ENCODE measurements at regions not wholly inside any gene's neighbourhood (a gene's known extent, or its start where the extent isn't known, plus 50 kb on each side); places are given as distances from the start of the nearest gene placed in this dataset.
A peak's percentile ranks its signal among the peaks of the same experiment; 100 is the strongest.

DNA sequence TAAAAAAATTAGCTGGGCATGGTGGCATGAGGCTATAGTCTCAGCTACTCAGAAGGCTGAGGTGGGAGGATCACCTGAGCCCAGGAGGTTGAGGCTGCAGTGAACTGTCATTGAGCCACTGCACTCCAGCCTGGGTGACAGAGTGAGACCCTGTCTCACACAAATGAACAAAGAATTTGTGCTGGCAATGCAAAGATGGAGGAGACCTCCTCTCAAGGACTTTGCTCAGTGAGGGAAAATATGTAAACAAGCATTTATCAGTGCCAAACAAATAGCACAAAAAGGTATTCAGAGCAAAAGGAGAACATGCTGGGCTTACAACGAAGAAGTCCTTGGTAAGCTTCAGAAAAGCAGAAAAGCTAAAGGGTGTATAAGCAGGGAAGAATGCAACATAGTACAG lies 113.1 kb upstream of the UMPS start (continued):
- TF ChIP-seq, protein P1, sequence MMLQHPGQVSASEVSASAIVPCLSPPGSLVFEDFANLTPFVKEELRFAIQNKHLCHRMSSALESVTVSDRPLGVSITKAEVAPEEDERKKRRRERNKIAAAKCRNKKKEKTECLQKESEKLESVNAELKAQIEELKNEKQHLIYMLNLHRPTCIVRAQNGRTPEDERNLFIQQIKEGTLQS (CRISPR knock-in tag; IDR thresholded peaks at IDR 0.05), result no peak
- TF ChIP-seq CBX5 (CRISPR knock-in tag; IDR thresholded peaks at IDR 0.05; ENCODE audit: borderline replicate concordance), result no peak
- TF ChIP-seq, protein P2, sequence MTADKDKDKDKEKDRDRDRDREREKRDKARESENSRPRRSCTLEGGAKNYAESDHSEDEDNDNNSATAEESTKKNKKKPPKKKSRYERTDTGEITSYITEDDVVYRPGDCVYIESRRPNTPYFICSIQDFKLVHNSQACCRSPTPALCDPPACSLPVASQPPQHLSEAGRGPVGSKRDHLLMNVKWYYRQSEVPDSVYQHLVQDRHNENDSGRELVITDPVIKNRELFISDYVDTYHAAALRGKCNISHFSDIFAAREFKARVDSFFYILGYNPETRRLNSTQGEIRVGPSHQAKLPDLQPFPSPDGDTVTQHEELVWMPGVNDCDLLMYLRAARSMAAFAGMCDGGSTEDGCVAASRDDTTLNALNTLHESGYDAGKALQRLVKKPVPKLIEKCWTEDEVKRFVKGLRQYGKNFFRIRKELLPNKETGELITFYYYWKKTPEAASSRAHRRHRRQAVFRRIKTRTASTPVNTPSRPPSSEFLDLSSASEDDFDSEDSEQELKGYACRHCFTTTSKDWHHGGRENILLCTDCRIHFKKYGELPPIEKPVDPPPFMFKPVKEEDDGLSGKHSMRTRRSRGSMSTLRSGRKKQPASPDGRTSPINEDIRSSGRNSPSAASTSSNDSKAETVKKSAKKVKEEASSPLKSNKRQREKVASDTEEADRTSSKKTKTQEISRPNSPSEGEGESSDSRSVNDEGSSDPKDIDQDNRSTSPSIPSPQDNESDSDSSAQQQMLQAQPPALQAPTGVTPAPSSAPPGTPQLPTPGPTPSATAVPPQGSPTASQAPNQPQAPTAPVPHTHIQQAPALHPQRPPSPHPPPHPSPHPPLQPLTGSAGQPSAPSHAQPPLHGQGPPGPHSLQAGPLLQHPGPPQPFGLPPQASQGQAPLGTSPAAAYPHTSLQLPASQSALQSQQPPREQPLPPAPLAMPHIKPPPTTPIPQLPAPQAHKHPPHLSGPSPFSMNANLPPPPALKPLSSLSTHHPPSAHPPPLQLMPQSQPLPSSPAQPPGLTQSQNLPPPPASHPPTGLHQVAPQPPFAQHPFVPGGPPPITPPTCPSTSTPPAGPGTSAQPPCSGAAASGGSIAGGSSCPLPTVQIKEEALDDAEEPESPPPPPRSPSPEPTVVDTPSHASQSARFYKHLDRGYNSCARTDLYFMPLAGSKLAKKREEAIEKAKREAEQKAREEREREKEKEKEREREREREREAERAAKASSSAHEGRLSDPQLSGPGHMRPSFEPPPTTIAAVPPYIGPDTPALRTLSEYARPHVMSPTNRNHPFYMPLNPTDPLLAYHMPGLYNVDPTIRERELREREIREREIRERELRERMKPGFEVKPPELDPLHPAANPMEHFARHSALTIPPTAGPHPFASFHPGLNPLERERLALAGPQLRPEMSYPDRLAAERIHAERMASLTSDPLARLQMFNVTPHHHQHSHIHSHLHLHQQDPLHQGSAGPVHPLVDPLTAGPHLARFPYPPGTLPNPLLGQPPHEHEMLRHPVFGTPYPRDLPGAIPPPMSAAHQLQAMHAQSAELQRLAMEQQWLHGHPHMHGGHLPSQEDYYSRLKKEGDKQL (CRISPR knock-in tag; IDR thresholded peaks at IDR 0.05; ENCODE audit: low read depth), result 0 out of 2 replicates have a peak, but pooled peaks have one; percentile 14
- peak; percentile 70 for TF ChIP-seq DPF2 (CRISPR knock-in tag; IDR thresholded peaks at IDR 0.05; ENCODE audit: borderline replicate concordance, low read depth)
- 0 out of 2 replicates have a peak, but pooled peaks have one; percentile 28 for TF ChIP-seq FOXA1 (IDR thresholded peaks at IDR 0.05)
- TF ChIP-seq FOXA1 (CRISPR knock-in tag; IDR thresholded peaks at IDR 0.05), result peak; percentile 90
- TF ChIP-seq KLF13 (CRISPR knock-in tag; IDR thresholded peaks at IDR 0.05), result no peak
- peak; percentile 48; the same call in 1 of the 2 replicates for TF ChIP-seq ZNF644 (CRISPR knock-in tag; IDR thresholded peaks at IDR 0.05; ENCODE audit: low read depth)
- no peak for TF ChIP-seq JDP2 (CRISPR knock-in tag; IDR thresholded peaks at IDR 0.05; ENCODE audit: borderline replicate concordance)
- peak; percentile 59; the same call in 1 of the 2 replicates for TF ChIP-seq PPARG (CRISPR knock-in tag; conservative IDR thresholded peaks at IDR 0.05)
- TF ChIP-seq KLF9 (CRISPR knock-in tag; IDR thresholded peaks at IDR 0.05; ENCODE audit: low read depth), result no peak
- TF ChIP-seq, protein P3, sequence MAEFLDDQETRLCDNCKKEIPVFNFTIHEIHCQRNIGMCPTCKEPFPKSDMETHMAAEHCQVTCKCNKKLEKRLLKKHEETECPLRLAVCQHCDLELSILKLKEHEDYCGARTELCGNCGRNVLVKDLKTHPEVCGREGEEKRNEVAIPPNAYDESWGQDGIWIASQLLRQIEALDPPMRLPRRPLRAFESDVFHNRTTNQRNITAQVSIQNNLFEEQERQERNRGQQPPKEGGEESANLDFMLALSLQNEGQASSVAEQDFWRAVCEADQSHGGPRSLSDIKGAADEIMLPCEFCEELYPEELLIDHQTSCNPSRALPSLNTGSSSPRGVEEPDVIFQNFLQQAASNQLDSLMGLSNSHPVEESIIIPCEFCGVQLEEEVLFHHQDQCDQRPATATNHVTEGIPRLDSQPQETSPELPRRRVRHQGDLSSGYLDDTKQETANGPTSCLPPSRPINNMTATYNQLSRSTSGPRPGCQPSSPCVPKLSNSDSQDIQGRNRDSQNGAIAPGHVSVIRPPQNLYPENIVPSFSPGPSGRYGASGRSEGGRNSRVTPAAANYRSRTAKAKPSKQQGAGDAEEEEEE (CRISPR knock-in tag; IDR thresholded peaks at IDR 0.05; ENCODE audit: borderline replicate concordance), result no peak
- no peak for TF ChIP-seq ZNF251 (CRISPR knock-in tag; IDR thresholded peaks at IDR 0.05)
- TF ChIP-seq, protein P4, sequence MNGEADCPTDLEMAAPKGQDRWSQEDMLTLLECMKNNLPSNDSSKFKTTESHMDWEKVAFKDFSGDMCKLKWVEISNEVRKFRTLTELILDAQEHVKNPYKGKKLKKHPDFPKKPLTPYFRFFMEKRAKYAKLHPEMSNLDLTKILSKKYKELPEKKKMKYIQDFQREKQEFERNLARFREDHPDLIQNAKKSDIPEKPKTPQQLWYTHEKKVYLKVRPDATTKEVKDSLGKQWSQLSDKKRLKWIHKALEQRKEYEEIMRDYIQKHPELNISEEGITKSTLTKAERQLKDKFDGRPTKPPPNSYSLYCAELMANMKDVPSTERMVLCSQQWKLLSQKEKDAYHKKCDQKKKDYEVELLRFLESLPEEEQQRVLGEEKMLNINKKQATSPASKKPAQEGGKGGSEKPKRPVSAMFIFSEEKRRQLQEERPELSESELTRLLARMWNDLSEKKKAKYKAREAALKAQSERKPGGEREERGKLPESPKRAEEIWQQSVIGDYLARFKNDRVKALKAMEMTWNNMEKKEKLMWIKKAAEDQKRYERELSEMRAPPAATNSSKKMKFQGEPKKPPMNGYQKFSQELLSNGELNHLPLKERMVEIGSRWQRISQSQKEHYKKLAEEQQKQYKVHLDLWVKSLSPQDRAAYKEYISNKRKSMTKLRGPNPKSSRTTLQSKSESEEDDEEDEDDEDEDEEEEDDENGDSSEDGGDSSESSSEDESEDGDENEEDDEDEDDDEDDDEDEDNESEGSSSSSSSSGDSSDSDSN (CRISPR knock-in tag; IDR thresholded peaks at IDR 0.05), result no peak
- TF ChIP-seq ZNF33B (CRISPR knock-in tag; IDR thresholded peaks at IDR 0.05), result no peak
- TF ChIP-seq RBFOX2 (IDR thresholded peaks at IDR 0.05; ENCODE audit: low read depth, low read length), result no peak
- TF ChIP-seq NCOA1 (CRISPR knock-in tag; IDR thresholded peaks at IDR 0.05), result no peak
- TF ChIP-seq, protein P5, sequence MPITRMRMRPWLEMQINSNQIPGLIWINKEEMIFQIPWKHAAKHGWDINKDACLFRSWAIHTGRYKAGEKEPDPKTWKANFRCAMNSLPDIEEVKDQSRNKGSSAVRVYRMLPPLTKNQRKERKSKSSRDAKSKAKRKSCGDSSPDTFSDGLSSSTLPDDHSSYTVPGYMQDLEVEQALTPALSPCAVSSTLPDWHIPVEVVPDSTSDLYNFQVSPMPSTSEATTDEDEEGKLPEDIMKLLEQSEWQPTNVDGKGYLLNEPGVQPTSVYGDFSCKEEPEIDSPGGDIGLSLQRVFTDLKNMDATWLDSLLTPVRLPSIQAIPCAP (CRISPR knock-in tag; IDR thresholded peaks at IDR 0.05; ENCODE audit: low read depth), result no peak
- no peak for TF ChIP-seq PAWR (CRISPR knock-in tag; IDR thresholded peaks at IDR 0.05; ENCODE audit: borderline replicate concordance)
- TF ChIP-seq, protein P6, sequence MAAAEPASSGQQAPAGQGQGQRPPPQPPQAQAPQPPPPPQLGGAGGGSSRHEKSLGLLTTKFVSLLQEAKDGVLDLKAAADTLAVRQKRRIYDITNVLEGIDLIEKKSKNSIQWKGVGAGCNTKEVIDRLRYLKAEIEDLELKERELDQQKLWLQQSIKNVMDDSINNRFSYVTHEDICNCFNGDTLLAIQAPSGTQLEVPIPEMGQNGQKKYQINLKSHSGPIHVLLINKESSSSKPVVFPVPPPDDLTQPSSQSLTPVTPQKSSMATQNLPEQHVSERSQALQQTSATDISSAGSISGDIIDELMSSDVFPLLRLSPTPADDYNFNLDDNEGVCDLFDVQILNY (CRISPR knock-in tag; conservative IDR thresholded peaks at IDR 0.05), result no peak

Data from HepG2 (cell line).